ENCODE measurements at regions not wholly inside any gene's neighbourhood (a gene's known extent, or its start where the extent isn't known, plus 50 kb on each side); places are given as distances from the start of the nearest gene placed in this dataset.

DNA sequence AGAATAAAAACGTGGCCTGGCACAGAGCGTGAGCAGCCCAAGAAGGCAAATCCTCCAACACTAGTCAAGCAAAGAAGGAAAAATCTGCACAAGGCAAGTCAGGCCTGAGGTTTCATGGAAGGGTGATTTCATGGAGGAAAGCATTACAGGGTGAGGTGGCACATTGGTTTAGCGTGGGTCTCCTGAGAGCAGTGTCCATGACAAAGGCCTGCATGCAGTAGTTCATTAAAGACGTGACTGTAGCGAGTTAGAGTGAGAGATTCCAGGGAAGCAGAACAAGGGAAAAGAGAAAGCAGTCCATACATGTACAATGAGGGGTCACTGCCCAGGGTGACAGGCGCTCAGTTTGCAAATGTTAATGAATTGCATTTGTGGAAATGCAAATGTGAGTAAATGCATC is 285.0 kb upstream of the ERCC4 start:
- DNase-seq (ENCODE audit: low spot score), result no peak
- CTCF ChIA-PET, result no interaction called here
- POLR2A ChIA-PET (ENCODE audit: low non-redundant PET), result no interaction called here
- TF ChIP-seq, protein P1, sequence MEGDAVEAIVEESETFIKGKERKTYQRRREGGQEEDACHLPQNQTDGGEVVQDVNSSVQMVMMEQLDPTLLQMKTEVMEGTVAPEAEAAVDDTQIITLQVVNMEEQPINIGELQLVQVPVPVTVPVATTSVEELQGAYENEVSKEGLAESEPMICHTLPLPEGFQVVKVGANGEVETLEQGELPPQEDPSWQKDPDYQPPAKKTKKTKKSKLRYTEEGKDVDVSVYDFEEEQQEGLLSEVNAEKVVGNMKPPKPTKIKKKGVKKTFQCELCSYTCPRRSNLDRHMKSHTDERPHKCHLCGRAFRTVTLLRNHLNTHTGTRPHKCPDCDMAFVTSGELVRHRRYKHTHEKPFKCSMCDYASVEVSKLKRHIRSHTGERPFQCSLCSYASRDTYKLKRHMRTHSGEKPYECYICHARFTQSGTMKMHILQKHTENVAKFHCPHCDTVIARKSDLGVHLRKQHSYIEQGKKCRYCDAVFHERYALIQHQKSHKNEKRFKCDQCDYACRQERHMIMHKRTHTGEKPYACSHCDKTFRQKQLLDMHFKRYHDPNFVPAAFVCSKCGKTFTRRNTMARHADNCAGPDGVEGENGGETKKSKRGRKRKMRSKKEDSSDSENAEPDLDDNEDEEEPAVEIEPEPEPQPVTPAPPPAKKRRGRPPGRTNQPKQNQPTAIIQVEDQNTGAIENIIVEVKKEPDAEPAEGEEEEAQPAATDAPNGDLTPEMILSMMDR (conservative IDR thresholded peaks at IDR 0.05; ENCODE audit: low read depth), result no peak
- H3K27ac ChIP-seq, result no peak overlapping the region

DNA sequence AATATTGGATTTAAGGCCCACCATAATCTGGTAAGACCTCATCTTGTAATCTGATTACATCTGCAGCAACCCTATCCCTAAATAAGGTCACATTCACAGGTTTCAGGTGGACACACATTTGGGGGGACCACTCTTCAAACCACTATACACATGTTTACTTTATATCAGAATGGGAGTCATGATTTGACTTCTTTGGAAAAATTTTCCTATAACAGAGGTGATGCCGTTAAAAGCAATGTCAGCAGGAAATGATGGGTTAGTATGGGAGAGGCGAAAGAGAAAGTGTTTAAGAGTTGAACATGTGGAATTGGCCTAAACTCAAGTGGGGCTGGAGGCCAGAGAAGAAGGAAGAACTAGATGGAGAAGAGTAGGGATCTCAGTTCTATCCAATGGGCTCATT is 281.7 kb upstream of the ERCC4 start:
- ChIA-PET CTCF (interaction anchor here (0.6 kb wide), 1 partner anchor 292 kb away, joined by 3 read pairs; no protein-coding TSS in a partner anchor), POLR2A (ENCODE audit: low non-redundant PET) (no interaction called here)
- DNase-seq (ENCODE audit: low spot score), result no peak
- TF ChIP-seq, protein P1 (conservative IDR thresholded peaks at IDR 0.05; ENCODE audit: low read depth), result no peak
- no peak overlapping the region for H3K27ac ChIP-seq

DNA sequence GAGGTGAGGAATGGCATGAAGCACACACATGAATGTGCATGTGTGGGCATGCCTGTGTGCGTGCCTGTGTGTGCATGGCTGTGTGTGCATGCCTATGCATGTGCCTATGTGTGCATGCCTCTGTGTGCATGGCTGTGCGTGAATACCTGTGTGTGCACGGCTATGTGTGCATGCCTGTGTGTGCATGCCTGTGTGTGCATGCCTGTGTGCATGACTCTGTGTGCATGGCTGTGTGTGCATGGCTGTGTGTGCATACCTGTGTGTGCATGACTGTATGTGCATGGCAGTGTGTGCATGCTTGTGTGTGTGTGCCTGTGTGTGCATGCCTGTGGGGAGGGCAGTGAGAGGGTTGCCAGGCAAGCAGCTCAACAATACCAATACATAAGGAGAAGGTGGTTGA is 276.5 kb upstream of the ERCC4 start:
- no peak for DNase-seq (ENCODE audit: low spot score)
- TF ChIP-seq, protein P1 (conservative IDR thresholded peaks at IDR 0.05; ENCODE audit: low read depth), result no peak
- ChIA-PET POLR2A (ENCODE audit: low non-redundant PET) (no interaction called here), CTCF (no interaction called here)
- no peak overlapping the region for H3K27ac ChIP-seq

DNA sequence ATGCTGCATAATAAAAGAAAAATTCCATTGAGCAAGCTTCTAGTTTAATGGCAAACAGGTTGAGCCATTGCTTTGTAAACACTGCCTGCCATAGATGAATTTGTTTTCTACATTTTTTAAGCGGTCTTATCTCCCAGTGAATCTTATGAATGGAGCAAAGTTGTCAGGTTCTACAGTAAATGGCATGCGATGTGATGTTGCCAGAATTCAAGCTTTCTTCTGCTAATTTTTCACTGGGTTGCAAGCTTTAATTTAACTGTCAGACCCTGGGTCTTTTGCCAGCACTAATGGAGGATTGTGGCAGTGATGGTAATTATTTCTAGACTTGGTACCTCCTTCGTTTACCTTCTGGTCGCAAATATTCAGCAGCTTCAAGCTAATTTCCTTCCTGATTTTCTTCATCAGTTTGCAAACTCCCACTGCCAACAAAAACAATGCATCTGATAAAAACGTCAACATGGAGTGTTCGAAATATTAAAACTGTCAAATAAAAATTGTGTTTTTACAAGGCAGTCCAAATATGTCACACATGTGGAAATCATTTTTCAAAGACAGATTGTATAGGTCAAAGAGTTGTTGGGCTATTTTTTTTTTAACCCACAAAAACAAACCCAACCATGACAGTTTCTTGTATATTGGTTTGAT is 274.2 kb upstream of the ERCC4 start:
- TF ChIP-seq, protein P1 (conservative IDR thresholded peaks at IDR 0.05; ENCODE audit: low read depth), result no peak
- ChIA-PET POLR2A (ENCODE audit: low non-redundant PET) (no interaction called here), CTCF (interaction anchor here (0.8 kb wide), 1 partner anchor 819 kb away, joined by 3 read pairs; no protein-coding TSS in a partner anchor)
- H3K27ac ChIP-seq, result no peak overlapping the region
- no peak for DNase-seq (ENCODE audit: low spot score)

DNA sequence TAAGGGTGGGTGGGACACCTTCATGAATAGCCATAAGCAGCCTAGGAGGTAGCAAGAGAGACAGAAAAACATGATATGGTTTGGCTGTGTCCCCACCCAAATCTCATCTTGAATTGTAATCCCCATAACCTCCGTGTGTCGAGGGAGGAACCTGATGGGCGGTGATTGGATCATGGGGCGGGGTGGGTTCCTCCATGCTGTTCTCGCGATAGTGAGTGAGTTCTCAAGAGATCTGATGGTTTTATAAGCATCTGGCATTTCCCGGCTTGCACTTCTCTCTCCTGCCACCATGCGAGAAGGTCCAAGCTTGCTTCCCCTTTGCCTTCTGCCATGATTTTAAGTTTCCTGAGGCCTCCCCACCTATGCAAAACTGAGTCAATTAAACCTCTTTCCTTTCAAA is 259.1 kb upstream of the ERCC4 start:
- DNase-seq (ENCODE audit: low spot score), result no peak

DNA sequence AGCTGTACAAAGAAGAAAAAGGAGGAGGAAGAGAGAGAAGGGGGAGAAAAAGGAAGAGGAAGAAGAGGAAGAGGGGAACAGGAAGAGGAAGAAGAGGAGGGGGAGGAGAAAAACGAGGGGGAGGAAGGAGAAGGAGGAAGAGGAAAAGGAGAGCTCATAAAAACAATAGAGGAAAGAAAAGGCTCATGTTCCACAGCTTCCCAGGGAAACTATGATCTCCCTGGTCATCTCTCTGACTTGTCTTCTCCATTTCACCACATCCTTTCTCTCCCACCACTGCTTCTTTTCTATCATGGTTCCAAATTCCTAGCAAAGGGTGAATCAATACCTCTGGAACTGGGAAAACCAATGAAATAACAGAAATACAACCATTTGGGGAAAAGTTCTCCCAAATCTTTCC is 254.1 kb upstream of the ERCC4 start:
- H3K27ac ChIP-seq, result no peak overlapping the region
- ChIA-PET CTCF (interaction anchor here (0.6 kb wide), 1 partner anchor 76 kb away, joined by 3 read pairs; no protein-coding TSS in a partner anchor), POLR2A (ENCODE audit: low non-redundant PET) (no interaction called here)
- TF ChIP-seq, protein P1 (conservative IDR thresholded peaks at IDR 0.05; ENCODE audit: low read depth), result no peak
- DNase-seq (ENCODE audit: low spot score), result no peak

More for the DNA sequence above, 259.1 kb upstream of the ERCC4 start:
- ChIA-PET CTCF (no interaction called here), POLR2A (ENCODE audit: low non-redundant PET) (no interaction called here)
- H3K27ac ChIP-seq, result no peak overlapping the region
- TF ChIP-seq, protein P1 (conservative IDR thresholded peaks at IDR 0.05; ENCODE audit: low read depth), result no peak
